COLO668 (cell line): ENCODE measurements at regions not wholly inside any gene's neighbourhood (a gene's known extent, or its start where the extent isn't known, plus 50 kb on each side); places are given as distances from the start of the nearest gene placed in this dataset.

ENCODE experiments used
- DNase-seq: peaks from one replicate; lab custom pipeline; 2025; ENCODE audit not compliant: unreplicated experiment; lab: John Stamatoyannopoulos, UW

GRCh38 chr2:42962508-42962953 is 170.1 kb upstream of the HAAO start:
- no peak for DNase-seq

GRCh38 chr2:42961961-42962360 is 169.6 kb upstream of the HAAO start:
- DNase-seq, result no peak

GRCh38 chr2:42961385-42961811 is 169.0 kb upstream of the HAAO start:
- no peak for DNase-seq

GRCh38 chr2:42960842-42961180 is 168.4 kb upstream of the HAAO start:
- DNase-seq, result no peak

- DNase-seq, result no peak
Observed at GRCh38 chr2:42960002-42960841, 167.8 kb upstream of the HAAO start.

GRCh38 chr2:42959234-42960001 is 167.0 kb upstream of the HAAO start:
- no peak for DNase-seq

- DNase-seq, result no peak
Observed at GRCh38 chr2:42958741-42959233, 166.4 kb upstream of the HAAO start.

GRCh38 chr2:42957861-42958301 is 165.5 kb upstream of the HAAO start:
- no peak for DNase-seq

- DNase-seq, result no peak
Observed at GRCh38 chr2:42957109-42957860, 164.9 kb upstream of the HAAO start.

- DNase-seq, result no peak
Observed at GRCh38 chr2:42954227-42954962, 162.0 kb upstream of the HAAO start.

- peak; percentile 13 for DNase-seq
Observed at GRCh38 chr2:42953216-42953615, 160.8 kb upstream of the HAAO start.

- no peak for DNase-seq
Observed at GRCh38 chr2:42951263-42951938, 159.0 kb upstream of the HAAO start.

GRCh38 chr2:42949125-42949524 is 156.7 kb upstream of the HAAO start:
- DNase-seq, result no peak

GRCh38 chr2:42947809-42948600 is 155.6 kb upstream of the HAAO start:
- DNase-seq, result no peak

GRCh38 chr2:42944779-42945415 is 152.5 kb upstream of the HAAO start:
- DNase-seq, result no peak

GRCh38 chr2:42942990-42943493 is 150.7 kb upstream of the HAAO start:
- no peak for DNase-seq

GRCh38 chr2:42942214-42942989 is 150.0 kb upstream of the HAAO start:
- DNase-seq, result no peak
